Thyroid gland (tissue), 4 donors: ENCODE measurements at regions not wholly inside any gene's neighbourhood (a gene's known extent, or its start where the extent isn't known, plus 50 kb on each side); places are given as distances from the start of the nearest gene placed in this dataset.

Experiments
- CTCF ChIP-seq, 6 experiments: fragments of 200-600 bp in 3 of 6; fragments of 450-650 bp in 3 of 6; sonication (generic) in 3 of 6; IDR thresholded peaks; one replicate each; pipeline ENCODE4 v1.5.1; 2016 to 2019; ENCODE audit warnings: antibody characterized with exemption in 6 of 6, mild to moderate bottlenecking in 2 of 6, inconsistent platforms in 1 of 6, moderate library complexity in 1 of 6
- POLR2A ChIP-seq, 2 donors: fragments of 450-650 bp; IDR thresholded peaks; one replicate each; pipeline ENCODE4 v1.6.1; 2017; ENCODE audit warnings: antibody characterized with exemption in 2 of 2, mild to moderate bottlenecking in 2 of 2, moderate library complexity in 1 of 2

- TF ChIP-seq CTCF (IDR thresholded peaks at IDR 0.05) (no peak), POLR2A (IDR thresholded peaks at IDR 0.05) (no peak)
Measured at GRCh38 chr11:116544721-116545120, 228.1 kb downstream of the BUD13 start.
